HepG2 (cell line): ENCODE measurements at regions not wholly inside any gene's neighbourhood (a gene's known extent, or its start where the extent isn't known, plus 50 kb on each side); places are given as distances from the start of the nearest gene placed in this dataset.

Source experiments
- KDM1A ChIP-seq: IDR thresholded peaks from 2 replicates; pipeline ENCODE4 v1.6.1; 2016; ENCODE audit warnings: missing compliant biosample characterization
- MZF1 ChIP-seq: sonication (generic); formaldehyde crosslinking; IDR thresholded peaks from 2 replicates; pipeline ENCODE4 v1.8.1; 2023; ENCODE audit warnings: mild to moderate bottlenecking, missing genetic modification reagents, borderline replicate concordance
- NFE2L1 ChIP-seq: sonication (generic); formaldehyde crosslinking; IDR thresholded peaks from 2 replicates; pipeline ENCODE4 v1.4.0; 2020; ENCODE audit warnings: missing genetic modification reagents, mild to moderate bottlenecking, borderline replicate concordance
- POLR2AphosphoS5 ChIP-seq: IDR thresholded peaks from 2 replicates; pipeline ENCODE4 v1.6.1; 2012; ENCODE audit warnings: low read depth, low read length
- SMC3 ChIP-seq: IDR thresholded peaks from 2 replicates; pipeline ENCODE4 v1.6.1; 2011; ENCODE audit warnings: low read length, improper control_type of control experiment
- TARDBP ChIP-seq: sonication (generic); formaldehyde crosslinking; IDR thresholded peaks from 2 replicates; pipeline ENCODE4 v1.8.0; 2022; ENCODE audit warnings: mild to moderate bottlenecking, missing genetic modification reagents
- TCF12 ChIP-seq, 2 experiments: fragments of 450-650 bp in 1 of 2; sonication (generic) in 1 of 2; formaldehyde crosslinking in 1 of 2; IDR thresholded peaks; 2 replicates each; pipeline versions ENCODE4 v1.6.1 to v1.8.0; 2017 to 2022; ENCODE audit warnings: antibody characterized with exemption in 1 of 2, mild to moderate bottlenecking in 1 of 2, missing genetic modification reagents in 1 of 2, moderate library complexity in 1 of 2
- ZBTB7A ChIP-seq: sonication (generic); formaldehyde crosslinking; IDR thresholded peaks from 2 replicates; pipeline ENCODE4 v1.8.0; 2022; ENCODE audit warnings: mild to moderate bottlenecking, missing genetic modification reagents
- ZNF33B ChIP-seq: sonication (generic); formaldehyde crosslinking; IDR thresholded peaks from 2 replicates; pipeline ENCODE4 v1.5.1; 2020; ENCODE audit warnings: mild to moderate bottlenecking, missing genetic modification reagents

GRCh38 chrX:66498672-66499296 is 140.1 kb downstream of the EDA2R start:
- TF ChIP-seq ZNF33B (CRISPR knock-in tag), result no peak
- no peak for TF ChIP-seq MZF1 (CRISPR knock-in tag)
- no peak for TF ChIP-seq TARDBP
- TF ChIP-seq POLR2AphosphoS5, result no peak
- no peak for TF ChIP-seq NFE2L1 (CRISPR knock-in tag)
- TF ChIP-seq TCF12 (IDR thresholded peaks at IDR 0.05), result no peak
- no peak for TF ChIP-seq TCF12 (CRISPR knock-in tag; IDR thresholded peaks at IDR 0.05)
- no peak for TF ChIP-seq SMC3
- TF ChIP-seq ZBTB7A (CRISPR knock-in tag), result no peak
- TF ChIP-seq KDM1A (CRISPR knock-in tag), result no peak
